Suprapubic skin (tissue), 4 donors: ENCODE measurements at regions not wholly inside any gene's neighbourhood (a gene's known extent, or its start where the extent isn't known, plus 50 kb on each side); places are given as distances from the start of the nearest gene placed in this dataset.

Source experiments
- DNase-seq, 2 donors: peaks; one replicate each; pipeline ENCODE4 v3.0.0-alpha.2; 2019; ENCODE audit warnings: low spot score in 2 of 2
- H3K27ac ChIP-seq: fragments of 200-600 bp; sonication (generic); one replicate; pipeline ENCODE4 v1.5.1; 2019
- H3K27me3 ChIP-seq: fragments of 200-600 bp; sonication (generic); one replicate; pipeline ENCODE4 v1.5.1; 2019
- H3K36me3 ChIP-seq: fragments of 200-600 bp; sonication (generic); one replicate; pipeline ENCODE4 v1.5.1; 2019
- H3K4me1 ChIP-seq: fragments of 200-600 bp; sonication (generic); one replicate; pipeline ENCODE4 v1.5.1; 2019
- H3K4me3 ChIP-seq: fragments of 200-600 bp; sonication (generic); one replicate; pipeline ENCODE4 v1.5.1; 2019; ENCODE audit warnings: mild to moderate bottlenecking
- H3K9me3 ChIP-seq: fragments of 200-600 bp; sonication (generic); one replicate; pipeline ENCODE4 v1.5.1; 2019
- CTCF ChIP-seq, 2 donors: fragments of 200-600 bp in 1 of 2; fragments of 450-650 bp in 1 of 2; sonication (generic) in 1 of 2; IDR thresholded peaks; one replicate each; pipeline ENCODE4 v1.5.1; 2016 to 2019; ENCODE audit warnings: antibody characterized with exemption in 2 of 2, mild to moderate bottlenecking in 1 of 2, moderate library complexity in 1 of 2
- EP300 ChIP-seq: sonication (generic); formaldehyde crosslinking; IDR thresholded peaks from one replicate; pipeline ENCODE4 v1.6.1; 2017; ENCODE audit warnings: antibody characterized with exemption
- POLR2A ChIP-seq, 2 donors: fragments of 450-650 bp; IDR thresholded peaks; one replicate each; pipeline ENCODE4 v1.6.1; 2017; ENCODE audit warnings: antibody characterized with exemption in 2 of 2, mild to moderate bottlenecking in 2 of 2, moderate library complexity in 2 of 2
- POLR2AphosphoS5 ChIP-seq, 3 donors: sonication (generic); formaldehyde crosslinking; IDR thresholded peaks; one replicate each; pipeline ENCODE4 v1.6.1; 2017; ENCODE audit warnings: antibody characterized with exemption in 3 of 3
- WGBS: methylation state at CpG from one replicate; pipeline ENCODE4 v1.1.5; 2018; 5-methylcytosine and 5-hydroxymethylcytosine counted together

- Histone ChIP-seq H3K27ac (no peak overlapping the region), H3K36me3 (no peaks in the 10 kb centered on the region), H3K9me3 (no peaks in the 10 kb centered on the region), H3K4me3 (no peak overlapping the region), H3K27me3 (peaks cover 95% of the 10 kb centered on the region), H3K4me1 (peaks cover 13% of the 10 kb centered on the region)
- TF ChIP-seq EP300 (no peak), CTCF (IDR thresholded peaks at IDR 0.05) (no peak), POLR2A (IDR thresholded peaks at IDR 0.05) (no peak), POLR2AphosphoS5 (IDR thresholded peaks at IDR 0.05) (no peak)
- no peak for DNase-seq
- 68% methylated on average over 9 of the region's 9 CpGs for WGBS
These were observed 202.0 kb upstream of the ZNF184 start for GRCh38 chr6:27674882-27675281.

- TF ChIP-seq POLR2AphosphoS5 (IDR thresholded peaks at IDR 0.05) (no peak), POLR2A (IDR thresholded peaks at IDR 0.05) (no peak), CTCF (IDR thresholded peaks at IDR 0.05) (no peak), EP300 (no peak)
- Histone ChIP-seq H3K4me1 (peaks cover 18% of the 10 kb centered on the region), H3K36me3 (no peaks in the 10 kb centered on the region), H3K9me3 (no peaks in the 10 kb centered on the region), H3K27me3 (peaks cover 97% of the 10 kb centered on the region), H3K4me3 (no peak overlapping the region), H3K27ac (no peak overlapping the region)
- no peak for DNase-seq
- 5% methylated on average over 28 of the region's 28 CpGs for WGBS
These were observed 199.4 kb upstream of the ZNF184 start for GRCh38 chr6:27672113-27672799.

- Histone ChIP-seq H3K4me1 (peaks cover 18% of the 10 kb centered on the region), H3K27ac (no peak overlapping the region), H3K36me3 (no peaks in the 10 kb centered on the region), H3K27me3 (peaks cover 98% of the 10 kb centered on the region), H3K4me3 (peak overlapping the region; percentile 18), H3K9me3 (no peaks in the 10 kb centered on the region)
- DNase-seq = no peak
- no peak for TF ChIP-seq POLR2AphosphoS5 (IDR thresholded peaks at IDR 0.05)
- no peak for TF ChIP-seq CTCF (IDR thresholded peaks at IDR 0.05)
- no peak for TF ChIP-seq EP300
- TF ChIP-seq POLR2A (IDR thresholded peaks at IDR 0.05) = no peak
- 25% methylated on average over 18 of the region's 18 CpGs for WGBS
These were observed 196.9 kb upstream of the ZNF184 start for GRCh38 chr6:27669624-27670301.

- TF ChIP-seq POLR2AphosphoS5 (IDR thresholded peaks at IDR 0.05) (no peak), EP300 (no peak), POLR2A (IDR thresholded peaks at IDR 0.05) (no peak), CTCF (IDR thresholded peaks at IDR 0.05) (no peak)
- Histone ChIP-seq H3K36me3 (no peaks in the 10 kb centered on the region), H3K27me3 (peaks cover 95% of the 10 kb centered on the region), H3K9me3 (no peaks in the 10 kb centered on the region), H3K4me3 (peak overlapping the region; percentile 18), H3K4me1 (peaks cover 18% of the 10 kb centered on the region), H3K27ac (no peak overlapping the region)
- DNase-seq = no peak
- 11% methylated on average over 11 of the region's 11 CpGs for WGBS
These were observed 196.4 kb upstream of the ZNF184 start for GRCh38 chr6:27669295-27669623.

GRCh38 chr6:27668442-27669294 lies 195.8 kb upstream of the ZNF184 start:
- Histone ChIP-seq H3K4me3 (peak overlapping the region; percentile 18), H3K4me1 (peaks cover 18% of the 10 kb centered on the region), H3K27ac (no peak overlapping the region), H3K9me3 (no peaks in the 10 kb centered on the region), H3K27me3 (peaks cover 89% of the 10 kb centered on the region), H3K36me3 (no peaks in the 10 kb centered on the region)
- 6% methylated on average over 36 of the region's 36 CpGs for WGBS
- no peak for TF ChIP-seq POLR2AphosphoS5 (IDR thresholded peaks at IDR 0.05)
- TF ChIP-seq POLR2A (IDR thresholded peaks at IDR 0.05) = no peak
- TF ChIP-seq CTCF (IDR thresholded peaks at IDR 0.05) = no peak
- no peak for TF ChIP-seq EP300
- no peak for DNase-seq
